ENCODE measurements at regions not wholly inside any gene's neighbourhood (a gene's known extent, or its start where the extent isn't known, plus 50 kb on each side); places are given as distances from the start of the nearest gene placed in this dataset.
"Not testable (repeated sequence)": the region's sequence is repeated elsewhere in the genome, so short reads cannot be mapped to it uniquely, and the experiment has no call there.

DNA sequence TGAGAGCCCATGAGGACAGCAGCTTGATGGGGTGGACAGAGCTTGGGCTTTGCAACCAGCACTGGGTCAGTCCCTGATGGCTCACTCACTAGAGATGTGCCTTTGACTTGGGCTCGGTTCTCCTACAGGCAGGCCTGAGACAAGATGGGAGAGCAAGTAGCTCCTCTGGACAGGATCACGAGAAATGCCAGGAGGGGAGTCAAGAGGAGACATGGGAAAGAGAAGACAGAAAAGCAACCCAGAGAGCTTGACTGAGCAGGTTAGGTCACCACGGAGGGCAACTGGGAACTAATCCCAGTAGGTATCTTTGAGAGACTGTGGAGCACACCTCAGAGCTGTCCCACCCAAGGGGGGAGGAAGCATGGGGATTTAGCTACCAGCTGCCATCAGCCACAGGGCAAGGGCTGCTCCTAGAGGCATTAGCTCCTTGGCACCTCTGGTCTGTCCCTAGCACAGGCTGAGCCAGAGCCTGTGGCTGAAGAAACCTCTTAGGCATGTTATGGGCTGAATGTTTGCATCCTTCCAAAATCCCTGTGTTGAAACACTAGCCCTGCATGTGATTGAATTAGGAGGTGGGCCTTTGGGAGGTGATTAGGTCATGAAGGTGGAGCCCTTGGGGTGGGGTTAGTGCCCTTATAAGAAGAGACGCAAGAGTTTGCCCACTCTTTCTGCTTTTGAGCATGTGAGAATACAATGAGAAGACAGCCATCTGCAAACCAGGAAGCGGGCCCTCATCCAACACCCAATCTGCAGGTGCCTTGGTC is 145.6 kb downstream of the SMIM20 start:
- no peak for DNase-seq (ENCODE audit: low spot score)
- ATAC-seq = no peak
- intact Hi-C loops (cut with DNase I) = no loop called here

DNA sequence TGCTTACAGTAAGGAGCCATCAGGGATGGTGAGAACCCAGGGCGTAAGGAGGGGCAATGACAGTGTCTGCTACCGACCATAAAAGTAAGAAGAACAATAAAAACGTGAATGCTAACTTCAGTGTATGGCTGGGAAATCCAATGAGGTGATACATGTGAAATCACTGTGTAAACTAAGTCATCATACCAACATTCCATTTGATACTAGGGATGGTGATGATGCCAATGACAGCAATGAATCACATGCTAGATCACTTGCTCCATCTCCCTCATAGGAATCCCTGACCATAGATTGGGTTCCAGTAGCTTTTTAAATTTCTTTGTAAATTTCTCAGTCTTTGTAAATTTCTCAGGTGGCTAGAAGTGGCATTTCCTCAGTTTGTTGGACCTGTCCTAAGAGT is 146.3 kb downstream of the SMIM20 start:
- DNase-seq (ENCODE audit: low spot score) (no peak), ATAC-seq (no peak)
- intact Hi-C loops (cut with DNase I) = no loop called here

DNA sequence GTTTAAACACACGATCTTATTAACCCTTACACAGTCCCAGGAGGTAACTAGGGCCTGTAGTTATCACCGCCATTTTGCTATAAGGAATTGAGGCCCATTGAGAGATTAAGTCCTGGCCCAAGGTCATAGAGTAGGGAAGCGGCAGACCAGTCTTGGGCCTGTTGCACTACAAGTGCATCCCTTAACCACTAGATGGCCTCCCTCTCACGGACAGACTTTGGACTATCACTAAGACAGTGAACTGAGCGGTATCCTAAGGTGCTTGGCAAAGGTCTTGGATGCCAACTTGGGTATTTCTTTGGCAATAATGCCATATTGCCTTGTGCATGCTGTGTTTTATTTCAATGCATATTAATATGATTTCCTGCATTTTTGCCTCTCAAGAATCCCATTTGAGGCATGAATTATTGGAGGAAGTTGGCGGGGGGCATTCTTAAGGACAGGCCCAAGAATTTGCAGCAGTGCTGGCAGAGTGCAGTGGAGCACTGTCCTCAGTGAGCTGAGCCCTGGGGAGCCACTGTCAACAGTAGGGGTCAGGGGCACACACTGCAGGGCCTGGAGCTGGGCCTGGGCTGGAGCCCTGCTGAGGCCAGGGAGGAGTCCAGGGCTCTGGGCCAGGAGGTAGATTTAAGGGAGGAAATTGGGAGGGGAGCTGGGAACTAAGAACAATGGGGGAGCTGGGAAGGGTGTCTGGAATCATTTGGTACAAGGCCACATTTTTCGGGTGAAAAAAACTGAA is 147.4 kb downstream of the SMIM20 start:
- DNase-seq (ENCODE audit: low spot score) (no peak), ATAC-seq (peak; percentile 63)
- intact Hi-C loops (cut with DNase I) = no loop called here

GRCh38 chr4:26062215-26062614 is 148.2 kb downstream of the SMIM20 start:
- intact Hi-C loops (cut with DNase I) = no loop called here
- ATAC-seq (no peak), DNase-seq (ENCODE audit: low spot score) (no peak)

GRCh38 chr4:26064009-26064408 is 150.0 kb downstream of the SMIM20 start:
- DNase-seq (ENCODE audit: low spot score); ATAC-seq; intact Hi-C loops (cut with DNase I): not testable (repeated sequence)

- no peak for DNase-seq (ENCODE audit: low spot score)
- no peak for ATAC-seq
- intact Hi-C loops (cut with DNase I) = no loop called here
These were observed 151.8 kb downstream of the SMIM20 start for GRCh38 chr4:26065833-26066232.

DNA sequence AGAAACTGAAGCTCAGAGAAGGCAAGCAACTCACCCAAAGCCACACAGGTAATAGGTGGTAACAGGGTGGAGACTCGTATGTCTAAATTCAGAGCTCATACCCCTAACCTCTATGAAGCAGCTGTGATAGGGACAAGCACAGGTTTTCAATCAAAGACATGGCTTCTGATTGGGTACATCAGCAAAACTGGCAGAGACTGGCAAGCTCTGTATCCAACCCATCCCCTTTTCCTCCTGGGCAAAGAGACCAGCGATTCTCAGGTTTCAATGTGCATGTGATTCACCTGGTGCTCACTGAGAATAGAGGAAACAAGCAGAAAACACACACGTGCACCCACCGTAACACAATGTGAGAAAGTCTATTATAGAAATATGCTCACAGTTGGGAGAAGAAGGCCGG is 153.0 kb downstream of the SMIM20 start:
- intact Hi-C loops (cut with DNase I) = no loop called here
- ATAC-seq (no peak), DNase-seq (ENCODE audit: low spot score) (no peak)

DNA sequence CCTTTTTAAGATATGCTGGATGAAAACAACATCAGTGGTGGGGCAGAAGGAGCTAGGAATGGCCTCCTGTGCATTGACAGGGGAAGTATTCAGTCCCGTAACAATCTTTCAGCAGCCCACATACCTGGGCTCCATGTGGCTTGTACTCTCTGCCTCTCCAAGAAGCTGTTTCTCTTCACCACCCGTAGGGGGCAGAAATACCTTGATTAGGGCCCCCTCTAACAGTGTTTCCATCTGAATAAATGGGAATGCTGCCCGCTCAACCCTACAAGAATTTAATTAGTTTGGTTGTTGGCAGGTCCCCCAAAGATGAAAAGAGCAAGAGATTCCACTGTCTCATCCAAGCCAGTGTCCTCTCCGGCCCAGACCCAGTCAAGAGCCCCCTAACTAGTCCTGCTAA is 155.2 kb downstream of the SMIM20 start:
- ATAC-seq (peak; percentile 48), DNase-seq (ENCODE audit: low spot score) (no peak)
- intact Hi-C loops (cut with DNase I) = no loop called here

GRCh38 chr4:26071688-26072087 is 157.7 kb downstream of the SMIM20 start:
- no peak for DNase-seq (ENCODE audit: low spot score)
- ATAC-seq = no peak
- intact Hi-C loops (cut with DNase I) = no loop called here

GRCh38 chr4:26073886-26074560 is 160.0 kb downstream of the SMIM20 start:
- ATAC-seq = no peak
- intact Hi-C loops (cut with DNase I) = no loop called here
- no peak for DNase-seq (ENCODE audit: low spot score)

GRCh38 chr4:26074712-26075430 is 160.9 kb downstream of the SMIM20 start:
- ATAC-seq (peak; percentile 81), DNase-seq (ENCODE audit: low spot score) (no peak)
- intact Hi-C loops (cut with DNase I) = no loop called here

DNA sequence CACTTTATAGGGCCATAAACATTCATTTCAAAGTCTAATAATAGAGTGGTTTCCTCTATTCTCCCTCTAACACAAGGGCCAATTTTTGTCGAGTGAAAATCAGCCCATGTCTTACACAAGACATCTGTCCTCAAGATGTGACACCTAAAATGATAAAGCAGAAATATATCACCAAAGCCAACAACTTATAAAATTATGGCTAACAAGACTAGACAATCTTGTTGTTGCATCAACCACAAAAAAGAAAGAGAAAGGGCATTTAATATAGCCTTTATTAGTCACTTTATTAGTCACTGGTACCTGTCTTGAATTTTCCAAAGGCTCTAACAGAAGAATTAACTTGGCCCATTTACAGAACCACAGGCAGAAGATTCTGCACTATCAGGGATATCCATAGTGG is 161.6 kb downstream of the SMIM20 start:
- DNase-seq (ENCODE audit: low spot score) (no peak), ATAC-seq (no peak)
- intact Hi-C loops (cut with DNase I) = no loop called here

GRCh38 chr4:26076000-26076587 is 162.1 kb downstream of the SMIM20 start:
- intact Hi-C loops (cut with DNase I) = no loop called here
- ATAC-seq (peak; percentile 69), DNase-seq (ENCODE audit: low spot score) (no peak)

- ATAC-seq = no peak
- intact Hi-C loops (cut with DNase I) = no loop called here
- no peak for DNase-seq (ENCODE audit: low spot score)
These were observed 162.9 kb downstream of the SMIM20 start for GRCh38 chr4:26076896-26077295.

DNA sequence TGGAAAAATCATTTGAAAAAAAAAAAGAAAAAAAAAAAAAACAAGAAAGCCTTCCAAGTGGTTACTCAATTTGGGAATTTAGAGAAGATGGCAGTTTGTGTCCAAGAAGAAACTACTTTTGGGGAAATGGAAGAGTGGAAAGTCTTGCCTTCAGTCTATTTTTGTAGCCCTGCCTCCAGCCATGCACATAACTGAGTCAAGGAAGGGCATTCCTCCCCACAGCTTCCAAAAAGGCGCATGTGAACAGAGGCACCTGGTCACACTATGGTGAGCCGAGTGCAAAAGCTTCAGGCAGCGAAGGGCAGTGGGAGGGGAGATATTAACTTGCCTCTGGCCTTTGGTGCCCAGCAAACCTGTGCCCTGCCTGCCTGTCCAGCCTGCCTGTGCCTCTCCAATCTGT is 163.7 kb downstream of the SMIM20 start:
- no peak for DNase-seq (ENCODE audit: low spot score)
- intact Hi-C loops (cut with DNase I) = no loop called here
- no peak for ATAC-seq

GRCh38 chr4:26080870-26081628 is 167.0 kb downstream of the SMIM20 start:
- ATAC-seq = no peak
- DNase-seq (ENCODE audit: low spot score) = no peak
- intact Hi-C loops (cut with DNase I) = no loop called here

- intact Hi-C loops (cut with DNase I) = no loop called here
- peak; percentile 30 for ATAC-seq
These were observed 167.9 kb downstream of the SMIM20 start for GRCh38 chr4:26081795-26082498.

DNA sequence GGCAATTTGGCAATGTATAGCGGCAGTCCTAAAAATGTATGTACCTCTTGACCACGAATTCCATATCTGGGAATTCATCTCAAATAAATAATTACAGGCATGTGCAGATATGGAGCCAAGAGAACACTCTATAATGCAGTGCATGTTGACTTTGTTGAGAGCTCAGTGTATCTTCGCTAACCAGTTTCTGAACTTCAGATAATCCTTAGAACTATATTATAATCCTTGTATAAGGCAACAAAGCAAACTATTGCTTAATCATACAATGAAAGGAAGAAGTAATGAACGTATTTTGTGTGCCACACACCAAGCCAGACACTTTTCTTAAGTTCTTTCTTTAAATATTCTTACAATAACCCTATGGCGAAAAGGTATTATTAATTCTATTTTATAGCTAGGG is 168.5 kb downstream of the SMIM20 start:
- no peak for ATAC-seq
- intact Hi-C loops (cut with DNase I) = no loop called here

More at GRCh38 chr4:26081795-26082498, 167.9 kb downstream of the SMIM20 start:
- no peak for DNase-seq (ENCODE audit: low spot score)

More for the DNA sequence above, 168.5 kb downstream of the SMIM20 start:
- no peak for DNase-seq (ENCODE audit: low spot score)
